AG04449 (cell line): ENCODE measurements at regions not wholly inside any gene's neighbourhood (a gene's known extent, or its start where the extent isn't known, plus 50 kb on each side); places are given as distances from the start of the nearest gene placed in this dataset.

ENCODE experiments used
- CTCF ChIA-PET: fragments of 350-600 bp; formaldehyde crosslinking; extraction: SDS; loops from one replicate; lab custom pipeline; 2021; ENCODE audit warnings: antibody characterized with exemption; lab: Yijun Ruan, JAX
- POLR2A ChIA-PET: fragments of 400-600, 350-600 bp; formaldehyde crosslinking; extraction: SDS; loops from one replicate; lab custom pipeline; 2020; ENCODE audit warnings: antibody characterized with exemption, inconsistent platforms; lab: Yijun Ruan, JAX
- DNase-seq: peaks from one replicate; pipeline ENCODE4 v3.0.0-alpha.2; 2010; ENCODE audit warnings: low read depth, low spot score
- H3K4me3 ChIP-seq: 2 replicates; pipeline ENCODE4 v1.5.1; 2011; ENCODE audit warnings: low read depth, mild to moderate bottlenecking, control low read depth, low read length
- CTCF ChIP-seq: IDR thresholded peaks from one replicate; pipeline ENCODE4 v1.5.1; 2011; ENCODE audit warnings: mild to moderate bottlenecking, moderate library complexity, low read length, control low read depth, inconsistent platforms; ENCODE audit not compliant: insufficient read depth; ENCODE audit errors: missing control alignments

GRCh38 chr12:114918535-114919233, 234.7 kb upstream of the TBX3 start:
- DNase-seq, result no peak
- POLR2A ChIA-PET, result interaction anchor here (1.0 kb wide), 1 partner anchor 16 kb away, joined by 4 read pairs; no protein-coding TSS in a partner anchor
- CTCF ChIA-PET, result interaction anchor here (1.1 kb wide), 1 partner anchor 834 kb away, joined by 4 read pairs; no protein-coding TSS in a partner anchor
- no peak overlapping the region for H3K4me3 ChIP-seq
- no peak for TF ChIP-seq CTCF

DNA sequence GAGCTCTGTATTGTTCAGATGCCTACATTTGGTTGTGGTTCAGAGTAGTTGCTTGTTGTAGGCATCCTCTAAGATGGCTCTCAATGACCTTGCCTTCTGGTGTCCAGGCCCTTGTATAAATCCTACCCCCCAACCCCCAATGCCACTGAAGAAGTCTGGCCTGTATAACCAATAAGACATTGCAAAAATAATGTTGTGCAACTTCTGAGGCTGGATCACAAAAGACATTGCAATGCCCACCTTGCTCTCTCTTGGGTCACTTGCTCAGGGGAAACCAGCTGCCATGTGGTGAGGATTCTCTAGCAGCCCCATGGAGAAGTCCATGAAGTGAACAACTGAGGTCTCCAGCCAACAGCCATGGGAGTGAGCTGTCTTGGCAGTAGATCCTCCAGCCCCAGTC, 234.0 kb upstream of the TBX3 start:
- no peak for TF ChIP-seq CTCF
- no peak for DNase-seq
- ChIA-PET POLR2A (interaction anchor here (1.0 kb wide), 1 partner anchor 15 kb away, joined by 4 read pairs; no protein-coding TSS in a partner anchor), CTCF (interaction anchor here (1.1 kb wide), 1 partner anchor 835 kb away, joined by 4 read pairs; no protein-coding TSS in a partner anchor)
- H3K4me3 ChIP-seq, result no peak overlapping the region

DNA sequence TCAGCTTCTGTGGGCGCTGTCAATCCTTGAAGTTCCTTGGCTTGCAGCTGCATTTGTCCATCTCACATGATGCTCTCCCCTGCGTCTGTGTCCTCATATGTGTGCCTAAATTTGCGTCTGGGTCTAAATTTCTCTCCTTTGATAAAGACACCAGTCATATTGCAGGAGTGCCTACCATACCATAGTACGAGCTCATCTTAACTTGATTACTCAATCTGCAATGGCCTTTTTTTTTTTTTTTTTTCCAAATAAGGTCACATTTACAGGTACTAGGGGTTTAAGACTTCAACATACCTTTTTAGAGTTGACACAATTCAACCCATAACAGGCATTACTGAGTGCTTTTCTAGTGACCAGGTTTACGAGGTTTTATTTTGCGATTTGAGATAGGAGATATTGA, 233.3 kb upstream of the TBX3 start:
- ChIA-PET POLR2A (no interaction called here), CTCF (no interaction called here)
- TF ChIP-seq CTCF, result no peak
- no peak overlapping the region for H3K4me3 ChIP-seq
- no peak for DNase-seq

- CTCF ChIA-PET, result interaction anchor here (0.8 kb wide), 1 partner anchor 11 kb away, joined by 3 read pairs; no protein-coding TSS in a partner anchor
Observed at GRCh38 chr12:114916541-114916940, 232.6 kb upstream of the TBX3 start.

GRCh38 chr12:114916124-114916523, 232.1 kb upstream of the TBX3 start:
- no peak overlapping the region for H3K4me3 ChIP-seq
- no peak for TF ChIP-seq CTCF
- CTCF ChIA-PET, result interaction anchor here (0.8 kb wide), 1 partner anchor 11 kb away, joined by 3 read pairs; no protein-coding TSS in a partner anchor
- POLR2A ChIA-PET, result interaction anchor here (0.8 kb wide), 1 partner anchor 11 kb away, joined by 3 read pairs; no protein-coding TSS in a partner anchor
- DNase-seq, result no peak

More at GRCh38 chr12:114916541-114916940, 232.6 kb upstream of the TBX3 start:
- no peak overlapping the region for H3K4me3 ChIP-seq
- TF ChIP-seq CTCF, result no peak
- POLR2A ChIA-PET, result interaction anchor here (0.8 kb wide), 1 partner anchor 11 kb away, joined by 3 read pairs; no protein-coding TSS in a partner anchor
- no peak for DNase-seq
